H1 (cell line): ENCODE measurements at regions not wholly inside any gene's neighbourhood (a gene's known extent, or its start where the extent isn't known, plus 50 kb on each side); places are given as distances from the start of the nearest gene placed in this dataset.

ENCODE experiments used
- CTCF ChIP-seq, 3 experiments: IDR thresholded peaks; 1 replicate in 2 of 3; 2 replicates in 1 of 3; pipeline versions ENCODE4 v1.5.1 to v1.6.1; 2011; ENCODE audit warnings: low read length in 3 of 3, mild to moderate bottlenecking in 3 of 3, inconsistent platforms in 2 of 3, low read depth in 1 of 3, moderate library complexity in 1 of 3; ENCODE audit not compliant: insufficient read depth in 1 of 3; ENCODE audit errors: control extremely low read depth in 1 of 3

- TF ChIP-seq CTCF (IDR thresholded peaks at IDR 0.05; ENCODE audit: control extremely low read depth in 1 of 3, insufficient read depth in 1 of 3, low read depth in 1 of 3, low read length in 3 of 3), result no peak
Measured at GRCh38 chr4:23061431-23061830, 368.7 kb downstream of the GBA3 start (continued).
